ENCODE measurements at regions not wholly inside any gene's neighbourhood (a gene's known extent, or its start where the extent isn't known, plus 50 kb on each side); places are given as distances from the start of the nearest gene placed in this dataset.

- CTCF ChIA-PET (ENCODE audit: low intra/inter-chr PET ratio): no interaction called here
- Histone ChIP-seq H3K36me3 (ENCODE audit: control insufficient read depth, insufficient read depth, low read length) (no peaks in the 10 kb centered on the region), H2AFZ (ENCODE audit: low read depth, low read length) (no peak overlapping the region), H3K4me1 (replicated peaks in 1 of 2; ENCODE audit: control insufficient read depth in 2 of 2, insufficient read depth in 2 of 2, low read length in 2 of 2) (no peaks in the 10 kb centered on the region), H3K4me2 (ENCODE audit: insufficient read depth, low read length) (no peak overlapping the region), H3K9me3 (replicated peaks; ENCODE audit: control insufficient read depth, insufficient read depth, low read depth, low read length) (no peaks in the 10 kb centered on the region), H3K9ac (ENCODE audit: insufficient read depth in 1 of 2, low read depth in 2 of 2, low read length in 2 of 2) (no peak overlapping the region), H3K9me1 (ENCODE audit: control insufficient read depth, insufficient read depth, low read length) (no peaks in the 10 kb centered on the region), H4K20me1 (replicated peaks; ENCODE audit: control insufficient read depth, insufficient read depth, low read length) (no peaks in the 10 kb centered on the region), H3K27ac (ENCODE audit: extremely low read depth, low read depth, low read length) (no peak overlapping the region), H3K27me3 (ENCODE audit: control insufficient read depth in 2 of 2, insufficient read depth in 2 of 2, low read length in 2 of 2) (no peaks in the 10 kb centered on the region), H3K4me3 (no peak overlapping the region), H3K79me2 (ENCODE audit: control insufficient read depth, insufficient read depth, low read length) (no peaks in the 10 kb centered on the region)
- 0% methylated on average over 2 of the region's 4 CpGs for WGBS (ENCODE audit: insufficient coverage, low coverage, missing lambda C conversion rate)
- ATAC-seq (no peak), FAIRE-seq (no peak), DNase-seq (ENCODE audit: extremely low read depth in 1 of 4, low spot score in 3 of 4) (no peak)
- intact Hi-C loops (cut with micrococcal nuclease) (no loop called here), in situ Hi-C loops (cut with MboI) (no loop called here)
- POLR2A ChIA-PET: no interaction called here
- no peak for TF ChIP-seq ZNF511 (CRISPR knock-in tag; IDR thresholded peaks at IDR 0.05)
- no TSS peak for BruUV-seq (replicated peaks)
Measured at GRCh38 chr2:220660277-220661145, 911.6 kb downstream of the EPHA4 start.

- H3K4me3 ChIP-seq: no peak overlapping the region
- BruUV-seq (replicated peaks): no TSS peak
- no peaks in the 10 kb centered on the region for H3K79me2 ChIP-seq (ENCODE audit: control insufficient read depth, insufficient read depth, low read length)
- intact Hi-C loops (cut with micrococcal nuclease) (no loop called here), in situ Hi-C loops (cut with MboI) (no loop called here)
- no peaks in the 10 kb centered on the region for H3K9me1 ChIP-seq (ENCODE audit: control insufficient read depth, insufficient read depth, low read length)
- H3K27me3 ChIP-seq (ENCODE audit: control insufficient read depth in 2 of 2, insufficient read depth in 2 of 2, low read length in 2 of 2): no peaks in the 10 kb centered on the region
- H3K9me3 ChIP-seq (replicated peaks; ENCODE audit: control insufficient read depth, insufficient read depth, low read depth, low read length): no peaks in the 10 kb centered on the region
- DNase-seq (ENCODE audit: extremely low read depth in 1 of 4, low spot score in 3 of 4) (no peak), FAIRE-seq (no peak), ATAC-seq (no peak)
- H3K27ac ChIP-seq (ENCODE audit: extremely low read depth, low read depth, low read length): no peak overlapping the region
- no peak overlapping the region for H3K4me2 ChIP-seq (ENCODE audit: insufficient read depth, low read length)
- no peak for TF ChIP-seq ZNF444 (CRISPR knock-in tag; IDR thresholded peaks at IDR 0.05)
- TF ChIP-seq SMARCC2 (IDR thresholded peaks at IDR 0.05; ENCODE audit: low read depth): no peak
- no peak for TF ChIP-seq JUND (IDR thresholded peaks at IDR 0.05; ENCODE audit: borderline replicate concordance, low read depth, low read length)
- no peak for TF ChIP-seq JUND (tag; IDR thresholded peaks at IDR 0.05; ENCODE audit: borderline replicate concordance, low read depth, low read length)
- TF ChIP-seq RNF2 (IDR thresholded peaks at IDR 0.05): no peak
- TF ChIP-seq NONO (IDR thresholded peaks at IDR 0.05; ENCODE audit: low read depth in 2 of 2, low read length in 1 of 2): no peak
- TF ChIP-seq RBFOX2 (IDR thresholded peaks at IDR 0.05; ENCODE audit: low read depth, low read length): no peak
- TF ChIP-seq NR4A1 (CRISPR knock-in tag; IDR thresholded peaks at IDR 0.05): no peak
- TF ChIP-seq NR4A1 (tag; IDR thresholded peaks at IDR 0.05): no peak
- TF ChIP-seq ZNF586 (CRISPR knock-in tag; conservative IDR thresholded peaks at IDR 0.05): no peak
- H3K4me1 ChIP-seq (replicated peaks in 1 of 2; ENCODE audit: control insufficient read depth in 2 of 2, insufficient read depth in 2 of 2, low read length in 2 of 2): no peaks in the 10 kb centered on the region
- no peak overlapping the region for H2AFZ ChIP-seq (ENCODE audit: low read depth, low read length)
- WGBS (ENCODE audit: insufficient coverage, low coverage, missing lambda C conversion rate): 0% methylated on average over 1 of the region's 3 CpGs
- H3K9ac ChIP-seq (ENCODE audit: insufficient read depth in 1 of 2, low read depth in 2 of 2, low read length in 2 of 2): no peak overlapping the region
- ChIA-PET CTCF (ENCODE audit: low intra/inter-chr PET ratio) (no interaction called here), POLR2A (no interaction called here)
- no peaks in the 10 kb centered on the region for H4K20me1 ChIP-seq (replicated peaks; ENCODE audit: control insufficient read depth, insufficient read depth, low read length)
- H3K36me3 ChIP-seq (ENCODE audit: control insufficient read depth, insufficient read depth, low read length): no peaks in the 10 kb centered on the region
Measured at GRCh38 chr2:220662431-220662830, 909.7 kb downstream of the EPHA4 start.

Measured in K562 (cell line).